Small intestine (tissue), 7 donors: ENCODE measurements at regions not wholly inside any gene's neighbourhood (a gene's known extent, or its start where the extent isn't known, plus 50 kb on each side); places are given as distances from the start of the nearest gene placed in this dataset.

Source experiments
- DNase-seq, 2 donors: peaks; one replicate each; pipeline versions ENCODE4 v3.0.0 to v3.0.0-alpha.2; 2013
- FAIRE-seq: peaks from 2 replicates; lab custom pipeline; 2012; peaks lifted over from hg19 to GRCh38; lab: Jason Lieb, UNC
- H3K27ac ChIP-seq, 3 donors: one replicate each; pipeline ENCODE4 v1.5.1; 2013; ENCODE audit warnings: low read length in 2 of 3, mild to moderate bottlenecking in 2 of 3, control low read depth in 1 of 3, inconsistent platforms in 1 of 3, low read depth in 1 of 3, moderate library complexity in 1 of 3
- H3K27me3 ChIP-seq, 3 donors: one replicate each; pipeline ENCODE4 v1.6.1; 2013; ENCODE audit warnings: low read length in 3 of 3, inconsistent platforms in 1 of 3; ENCODE audit not compliant: control insufficient read depth in 3 of 3, insufficient read depth in 3 of 3
- H3K36me3 ChIP-seq, 3 donors: one replicate each; pipeline ENCODE4 v1.6.1; 2013; ENCODE audit warnings: low read length in 3 of 3, inconsistent platforms in 1 of 3, low read depth in 1 of 3, mild to moderate bottlenecking in 1 of 3, moderate library complexity in 1 of 3; ENCODE audit not compliant: control insufficient read depth in 3 of 3, insufficient read depth in 2 of 3
- H3K4me1 ChIP-seq, 3 donors: one replicate each; pipeline ENCODE4 v1.6.1; 2013; ENCODE audit warnings: low read length in 2 of 3, inconsistent platforms in 1 of 3, low read depth in 1 of 3, mild to moderate bottlenecking in 1 of 3, moderate library complexity in 1 of 3; ENCODE audit not compliant: control insufficient read depth in 3 of 3, insufficient read depth in 2 of 3
- H3K4me3 ChIP-seq, 3 donors: one replicate each; pipeline ENCODE4 v1.5.1; 2013; ENCODE audit warnings: low read length in 3 of 3, control low read depth in 1 of 3, inconsistent platforms in 1 of 3, low read depth in 1 of 3, mild to moderate bottlenecking in 1 of 3, moderate library complexity in 1 of 3
- H3K9me3 ChIP-seq, 2 donors: one replicate each; pipeline ENCODE4 v1.6.1; 2013; ENCODE audit warnings: low read depth in 1 of 2, low read length in 1 of 2; ENCODE audit not compliant: control insufficient read depth in 2 of 2, insufficient read depth in 1 of 2
- WGBS, 3 donors: extraction: QIAGEN DNeasy Blood & Tissue Kit; methylation state at CpG; one replicate each; pipeline ENCODE4 v1.1.7; 2013; 5-methylcytosine and 5-hydroxymethylcytosine counted together
- donor health status: healthy with polysubstance abuse.
- donor health status: control.
- donor health status: control.
- donor health status: Bipolar disorder and iron deficiency.
- donor health status: healthy.

DNA sequence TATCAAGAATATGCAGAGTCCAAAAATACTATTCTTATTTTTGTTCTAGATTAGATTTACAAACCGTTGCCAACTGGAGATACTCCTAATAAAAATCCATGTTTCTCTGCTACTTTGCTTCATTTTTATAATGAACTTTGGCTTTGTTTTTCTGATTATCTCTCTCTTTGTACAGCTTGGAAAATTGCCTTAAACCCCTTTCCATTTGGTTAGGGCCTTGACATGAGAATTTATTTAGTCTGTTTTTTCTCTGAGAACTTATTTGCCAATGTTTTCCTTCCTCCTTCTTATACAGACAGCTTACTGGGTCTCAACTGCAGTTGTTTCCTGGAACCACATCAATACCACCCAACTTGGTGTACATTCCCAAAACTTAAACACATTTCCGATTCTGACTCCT, 555.4 kb downstream of the SLITRK6 start:
- Histone ChIP-seq H3K9me3 (no peaks in the 10 kb centered on the region), H3K27ac (no peak overlapping the region), H3K27me3 (no peaks in the 10 kb centered on the region), H3K4me3 (no peak overlapping the region), H3K4me1 (no peaks in the 10 kb centered on the region), H3K36me3 (no peaks in the 10 kb centered on the region)
- DNase-seq = no peak
- FAIRE-seq = no peak
- WGBS, 3 donors = 61 to 69% (median 64%) methylated on average over 2 of the region's 2 CpGs

DNA sequence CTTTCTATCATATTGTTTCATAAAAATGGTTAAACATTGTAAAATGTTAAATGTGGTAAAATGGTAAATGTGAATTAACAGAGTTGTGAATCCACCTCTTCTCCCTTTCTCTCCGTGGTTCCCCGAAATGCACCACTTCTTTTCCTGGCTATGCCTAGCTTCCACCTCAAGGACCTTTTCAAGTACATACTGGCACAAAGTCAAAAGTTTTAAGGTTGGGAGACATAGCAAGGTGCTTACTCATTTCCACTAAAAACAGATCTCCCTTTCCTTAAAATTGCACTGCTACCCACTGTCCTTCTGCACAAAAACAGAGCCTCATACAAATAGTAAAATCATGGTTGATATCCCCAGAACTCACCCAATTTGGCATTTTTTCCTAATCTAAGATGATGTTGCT, 558.2 kb downstream of the SLITRK6 start:
- Histone ChIP-seq H3K27ac (no peak overlapping the region), H3K4me3 (no peak overlapping the region), H3K36me3 (no peaks in the 10 kb centered on the region), H3K4me1 (no peaks in the 10 kb centered on the region), H3K9me3 (no peaks in the 10 kb centered on the region), H3K27me3 (no peaks in the 10 kb centered on the region)
- FAIRE-seq (no peak), DNase-seq (no peak)
- 67 to 77% (median 77%) methylated on average over 2 of the region's 2 CpGs for WGBS, 3 donors

- WGBS, 3 donors = 77 to 94% (median 82%) methylated on average over 1 of the region's 1 CpG
- Histone ChIP-seq H3K27ac (no peak overlapping the region), H3K36me3 (no peaks in the 10 kb centered on the region), H3K4me1 (no peaks in the 10 kb centered on the region), H3K9me3 (no peaks in the 10 kb centered on the region), H3K27me3 (no peaks in the 10 kb centered on the region), H3K4me3 (no peak overlapping the region)
- no peak for FAIRE-seq
- DNase-seq = no peak
These were observed 562.8 kb downstream of the SLITRK6 start for GRCh38 chr13:85236413-85236812.

- WGBS, 3 donors = 55 to 61% (median 60%) methylated on average over 4 of the region's 4 CpGs
- Histone ChIP-seq H3K4me1 (no peaks in the 10 kb centered on the region), H3K9me3 (no peaks in the 10 kb centered on the region), H3K27me3 (no peaks in the 10 kb centered on the region), H3K36me3 (no peaks in the 10 kb centered on the region), H3K4me3 (no peak overlapping the region), H3K27ac (no peak overlapping the region)
- DNase-seq (peak in 1 of 2 donors; percentile 2), FAIRE-seq (no peak)
These were observed 568.5 kb downstream of the SLITRK6 start for GRCh38 chr13:85230691-85231093.

DNA sequence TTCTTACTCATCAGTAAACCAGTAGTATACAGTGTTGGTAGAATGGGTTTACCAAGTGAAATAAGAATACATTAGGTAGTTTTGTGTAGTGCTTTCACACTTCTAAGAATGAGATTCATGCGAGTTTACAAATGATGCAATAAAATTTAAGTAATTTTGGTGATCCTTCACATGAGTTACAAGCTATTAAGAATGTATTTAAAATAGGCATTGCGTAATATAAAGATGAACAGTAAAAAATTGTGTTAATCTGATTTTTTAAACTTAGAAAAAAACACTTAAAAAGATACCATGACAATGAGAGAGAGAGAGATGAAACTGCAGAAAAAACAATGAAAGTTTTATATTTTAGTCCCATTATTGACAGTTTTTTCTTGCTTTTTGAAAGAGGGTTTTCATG, 570.5 kb downstream of the SLITRK6 start:
- FAIRE-seq (no peak), DNase-seq (no peak)
- H3K27me3 ChIP-seq = no peaks in the 10 kb centered on the region
- 84 to 91% (median 91%) methylated on average over 2 of the region's 2 CpGs for WGBS, 3 donors
- H3K36me3 ChIP-seq = no peaks in the 10 kb centered on the region
- H3K9me3 ChIP-seq = no peaks in the 10 kb centered on the region
- no peaks in the 10 kb centered on the region for H3K4me1 ChIP-seq
- H3K27ac ChIP-seq = no peak overlapping the region
- no peak overlapping the region for H3K4me3 ChIP-seq

DNA sequence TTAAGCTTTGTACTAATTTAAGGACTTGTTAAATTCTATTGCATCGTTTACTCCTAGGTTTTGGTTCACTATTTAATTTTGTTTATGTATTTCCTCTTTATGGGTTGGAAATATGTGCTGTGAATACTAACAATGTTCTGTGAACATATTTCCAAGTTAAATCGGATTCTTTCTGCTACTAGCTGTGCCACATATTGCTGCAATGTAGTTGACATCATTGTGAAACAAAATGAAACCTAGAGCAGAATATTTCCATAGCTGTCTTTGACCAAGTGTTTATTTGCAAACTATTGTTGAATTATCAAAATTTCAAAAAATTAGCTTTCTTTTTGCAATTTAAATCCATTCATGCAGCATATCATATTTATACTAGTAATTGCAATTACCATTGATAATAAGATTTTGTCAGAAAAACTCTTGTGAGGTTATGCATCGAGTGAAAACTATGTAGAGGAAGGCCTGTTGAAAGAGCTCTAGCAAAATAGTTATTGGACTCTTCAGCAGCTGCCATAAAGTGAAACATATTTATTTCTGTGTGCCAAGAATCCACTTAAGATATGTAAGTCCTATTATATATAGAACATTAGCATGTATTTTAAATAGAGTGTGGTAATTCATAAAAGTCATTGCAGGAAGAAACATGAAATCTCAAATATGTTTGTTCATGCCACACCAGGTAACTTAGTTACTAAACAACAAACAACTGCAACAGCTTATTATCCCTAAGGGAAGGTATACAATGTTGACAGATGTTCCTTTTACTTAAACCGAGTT, 575.1 kb downstream of the SLITRK6 start:
- WGBS, 3 donors = 60 to 75% (median 67%) methylated on average over 4 of the region's 4 CpGs
- no peak for DNase-seq
- Histone ChIP-seq H3K4me3 (no peak overlapping the region), H3K27ac (no peak overlapping the region), H3K27me3 (no peaks in the 10 kb centered on the region), H3K4me1 (no peaks in the 10 kb centered on the region), H3K9me3 (peaks cover 0 to 4% of the 10 kb centered on the region in 2 donors), H3K36me3 (no peaks in the 10 kb centered on the region)
- no peak for FAIRE-seq

DNA sequence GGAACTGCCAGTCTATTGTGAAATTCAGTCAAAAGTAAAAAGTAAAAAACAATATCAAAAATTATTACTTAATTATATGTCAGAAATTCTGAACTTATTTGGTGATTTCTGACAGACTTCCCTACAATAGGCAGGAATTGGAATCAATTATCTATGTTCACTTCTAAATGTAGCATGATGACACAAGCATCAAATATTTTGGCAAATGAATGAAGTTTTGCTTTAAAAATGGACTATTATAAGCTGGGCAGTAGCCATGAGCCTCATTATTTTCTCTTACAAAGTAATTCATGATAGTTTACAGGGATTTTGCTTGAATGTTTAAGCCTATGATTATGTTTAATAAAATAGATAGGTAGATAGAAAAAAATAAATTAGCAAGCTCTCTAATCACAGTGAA, 582.6 kb downstream of the SLITRK6 start:
- Histone ChIP-seq H3K27ac (no peak overlapping the region), H3K4me3 (no peak overlapping the region), H3K36me3 (no peaks in the 10 kb centered on the region), H3K9me3 (peaks cover 0 to 4% of the 10 kb centered on the region in 2 donors), H3K4me1 (no peaks in the 10 kb centered on the region), H3K27me3 (no peaks in the 10 kb centered on the region)
- FAIRE-seq (no peak), DNase-seq (no peak)

- peaks cover 0 to 7% of the 10 kb centered on the region in 2 donors for H3K9me3 ChIP-seq
- H3K27ac ChIP-seq = no peak overlapping the region
- no peak for FAIRE-seq
- H3K4me1 ChIP-seq = no peaks in the 10 kb centered on the region
- no peaks in the 10 kb centered on the region for H3K36me3 ChIP-seq
- H3K4me3 ChIP-seq = no peak overlapping the region
- 76 to 85% (median 78%) methylated on average over 2 of the region's 2 CpGs for WGBS, 3 donors
- no peak for DNase-seq
- no peaks in the 10 kb centered on the region for H3K27me3 ChIP-seq
These were observed 586.5 kb downstream of the SLITRK6 start for GRCh38 chr13:85212692-85213091.
